Fibroblast of upper back skin (primary cell): ENCODE measurements at regions not wholly inside any gene's neighbourhood (a gene's known extent, or its start where the extent isn't known, plus 50 kb on each side); places are given as distances from the start of the nearest gene placed in this dataset.

ENCODE experiments used
- DNase-seq: peaks from one replicate; pipeline ENCODE4 v3.0.0-alpha.2; 2013

- DNase-seq, result no peak
Observed at GRCh38 chr4:135775909-135776308, 1574.3 kb upstream of the PABPC4L start.

- DNase-seq, result no peak
Observed at GRCh38 chr4:135770505-135770904, 1568.9 kb upstream of the PABPC4L start.

DNA sequence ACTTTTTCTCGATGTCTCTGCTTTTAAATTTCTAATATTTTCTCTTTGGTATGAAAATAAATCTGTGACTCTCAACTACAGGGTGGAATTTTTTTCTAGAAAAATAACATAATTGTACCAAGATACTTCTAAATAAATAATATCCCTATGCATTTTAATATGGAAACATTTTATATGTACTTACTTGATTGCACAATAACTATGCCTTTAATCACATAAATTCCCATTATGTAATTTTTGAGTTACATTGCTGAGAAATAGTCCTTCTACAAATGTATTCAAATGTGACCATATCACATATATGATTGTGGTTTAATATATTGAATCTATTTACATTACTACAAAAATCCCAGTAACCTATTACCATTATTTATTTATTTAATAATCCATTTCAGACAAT is 1543.3 kb upstream of the PABPC4L start:
- DNase-seq, result no peak

- no peak for DNase-seq
Observed at GRCh38 chr4:135741583-135741982, 1540.0 kb upstream of the PABPC4L start.

- DNase-seq, result no peak
Observed at GRCh38 chr4:135739354-135739753, 1537.8 kb upstream of the PABPC4L start.

DNA sequence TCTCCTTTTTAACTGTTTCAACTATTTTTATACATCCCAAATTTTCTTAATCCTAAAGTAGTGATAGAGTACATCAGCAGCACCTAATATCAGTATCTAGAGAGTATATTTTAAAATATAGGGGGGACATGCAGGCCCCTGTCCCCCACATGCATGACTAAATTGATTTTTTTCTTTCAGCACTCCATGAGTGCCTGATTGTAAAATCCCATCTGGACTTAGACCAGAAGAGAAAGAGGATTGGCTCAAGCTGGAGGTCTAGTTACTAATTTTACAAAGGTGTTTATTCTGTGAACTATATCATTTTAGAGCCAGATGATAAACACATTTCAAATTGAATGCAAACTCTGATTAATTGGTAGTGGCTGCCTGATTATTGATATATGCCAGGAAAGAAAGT is 1533.9 kb upstream of the PABPC4L start:
- DNase-seq, result no peak

- DNase-seq, result no peak
Observed at GRCh38 chr4:135732448-135732847, 1530.9 kb upstream of the PABPC4L start.

DNA sequence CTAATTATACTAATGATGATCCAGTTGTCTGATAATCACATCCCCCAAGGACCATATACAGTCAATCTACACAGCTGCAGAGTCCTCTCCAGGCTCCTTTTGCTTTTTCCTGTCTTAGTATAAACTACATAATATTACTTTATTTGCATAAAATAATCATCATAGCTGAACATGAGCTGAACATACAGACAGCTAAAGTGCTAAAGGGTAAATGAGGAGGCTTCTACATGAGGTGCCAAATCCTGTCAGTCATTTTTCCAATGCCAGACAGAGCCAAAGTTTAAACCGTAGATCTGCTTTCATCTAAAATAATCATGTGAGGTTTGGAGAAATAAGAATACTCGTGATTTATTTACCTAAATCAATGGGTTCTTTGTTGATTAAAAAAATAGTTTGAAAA is 1530.1 kb upstream of the PABPC4L start:
- DNase-seq, result no peak

GRCh38 chr4:135724421-135724820 is 1522.8 kb upstream of the PABPC4L start:
- DNase-seq, result no peak

DNA sequence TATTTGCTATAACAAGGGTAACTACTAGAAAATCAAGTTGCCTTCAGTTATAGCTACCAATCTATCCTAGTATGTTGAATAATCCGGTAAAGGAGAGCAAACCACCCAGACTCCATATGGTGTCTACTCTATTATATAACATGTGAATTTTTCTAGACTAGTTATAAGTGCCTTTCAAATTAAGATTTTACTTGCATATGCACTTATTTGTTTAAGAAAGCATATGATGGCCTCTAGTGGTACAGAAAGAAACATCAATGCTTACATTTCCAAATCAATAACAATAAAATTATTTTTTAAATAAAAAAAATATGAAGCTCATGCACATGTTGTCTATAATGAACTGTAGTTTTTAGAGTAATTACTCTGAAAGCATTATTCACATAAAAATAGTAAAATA is 1516.4 kb upstream of the PABPC4L start:
- no peak for DNase-seq

GRCh38 chr4:135705343-135705742 is 1503.8 kb upstream of the PABPC4L start:
- DNase-seq, result no peak

DNA sequence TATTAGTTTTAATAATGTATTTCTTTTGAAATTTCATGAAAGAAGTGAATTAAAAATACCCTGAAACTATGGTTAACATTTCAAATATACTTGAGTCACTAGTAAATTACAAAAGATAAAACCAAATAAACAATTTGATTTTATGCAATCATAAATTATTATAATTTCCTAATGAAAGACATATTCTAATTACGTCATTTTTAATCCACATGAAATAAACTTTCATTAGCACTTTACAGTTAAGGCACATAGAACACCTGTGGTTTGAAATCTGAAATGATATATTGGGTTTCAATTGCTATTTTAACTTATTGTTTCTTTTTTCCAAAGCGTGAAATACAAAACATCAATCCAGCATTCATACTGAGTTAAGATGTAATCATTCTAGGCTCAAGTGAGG is 1492.5 kb upstream of the PABPC4L start:
- no peak for DNase-seq

GRCh38 chr4:135684001-135684400 is 1482.4 kb upstream of the PABPC4L start:
- DNase-seq, result no peak

DNA sequence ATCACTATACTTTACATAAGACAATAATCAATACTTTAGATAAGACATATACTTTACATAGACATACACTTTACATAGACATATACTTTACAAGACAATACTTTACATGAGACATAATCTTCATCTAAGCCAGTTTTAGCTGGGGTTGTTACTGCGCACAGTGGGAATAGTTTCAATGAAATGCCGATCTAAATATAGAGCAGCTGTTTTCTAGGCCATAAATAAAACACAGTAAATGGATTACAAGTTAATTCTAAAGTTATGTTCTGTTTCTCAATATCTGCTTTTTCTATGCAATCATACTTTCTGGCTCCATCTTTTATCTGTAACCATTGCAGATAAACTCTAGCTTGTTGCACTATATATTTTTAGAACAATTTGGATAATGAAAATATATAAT is 1470.6 kb upstream of the PABPC4L start:
- DNase-seq, result no peak

GRCh38 chr4:135670548-135670947 is 1469.0 kb upstream of the PABPC4L start:
- no peak for DNase-seq
